ENCODE measurements at regions not wholly inside any gene's neighbourhood (a gene's known extent, or its start where the extent isn't known, plus 50 kb on each side); places are given as distances from the start of the nearest gene placed in this dataset.

DNA sequence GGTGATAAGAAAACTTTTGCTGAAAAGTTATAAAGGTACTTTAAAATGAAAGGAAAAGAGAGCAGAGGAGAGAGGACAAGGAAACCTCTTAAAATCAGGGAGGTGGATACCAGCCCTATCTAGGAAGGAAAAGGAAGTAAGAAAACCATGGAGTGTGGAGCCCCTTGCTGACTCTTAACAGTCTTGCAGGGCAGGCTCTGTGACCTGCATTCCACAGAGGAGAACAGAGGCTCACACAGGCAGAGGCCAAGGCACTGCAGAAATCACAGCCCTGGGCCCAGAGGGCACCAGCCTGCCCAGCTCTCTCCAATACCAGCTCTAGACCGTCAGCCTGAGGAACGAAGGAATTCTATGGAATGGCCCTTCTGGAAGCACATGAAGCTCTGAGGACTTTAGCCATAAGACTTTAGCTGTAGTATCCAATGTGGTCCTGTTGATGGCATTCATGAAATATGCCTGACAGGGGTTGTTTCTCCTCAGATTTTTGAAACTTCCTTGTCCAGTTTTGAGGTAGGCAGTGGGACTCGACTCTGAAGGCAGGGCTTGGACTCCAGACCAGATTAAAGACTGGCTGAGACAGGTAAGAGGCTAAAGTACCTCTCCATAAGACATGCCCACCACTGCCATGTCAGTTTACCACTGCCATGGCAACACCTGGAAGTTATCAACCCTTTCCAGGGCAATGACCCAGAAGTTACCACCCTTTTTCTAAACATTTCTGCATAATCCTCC is 216.3 kb downstream of the ANAPC1 start:
- TF ChIP-seq, protein P1, sequence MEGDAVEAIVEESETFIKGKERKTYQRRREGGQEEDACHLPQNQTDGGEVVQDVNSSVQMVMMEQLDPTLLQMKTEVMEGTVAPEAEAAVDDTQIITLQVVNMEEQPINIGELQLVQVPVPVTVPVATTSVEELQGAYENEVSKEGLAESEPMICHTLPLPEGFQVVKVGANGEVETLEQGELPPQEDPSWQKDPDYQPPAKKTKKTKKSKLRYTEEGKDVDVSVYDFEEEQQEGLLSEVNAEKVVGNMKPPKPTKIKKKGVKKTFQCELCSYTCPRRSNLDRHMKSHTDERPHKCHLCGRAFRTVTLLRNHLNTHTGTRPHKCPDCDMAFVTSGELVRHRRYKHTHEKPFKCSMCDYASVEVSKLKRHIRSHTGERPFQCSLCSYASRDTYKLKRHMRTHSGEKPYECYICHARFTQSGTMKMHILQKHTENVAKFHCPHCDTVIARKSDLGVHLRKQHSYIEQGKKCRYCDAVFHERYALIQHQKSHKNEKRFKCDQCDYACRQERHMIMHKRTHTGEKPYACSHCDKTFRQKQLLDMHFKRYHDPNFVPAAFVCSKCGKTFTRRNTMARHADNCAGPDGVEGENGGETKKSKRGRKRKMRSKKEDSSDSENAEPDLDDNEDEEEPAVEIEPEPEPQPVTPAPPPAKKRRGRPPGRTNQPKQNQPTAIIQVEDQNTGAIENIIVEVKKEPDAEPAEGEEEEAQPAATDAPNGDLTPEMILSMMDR (IDR thresholded peaks at IDR 0.05; ENCODE audit: control extremely low read depth, extremely low read depth): peak; percentile 8
- 61 to 86% methylated on average over 3 of the region's 3 CpGs for WGBS, 2 donors
- H3K9me3 ChIP-seq (ENCODE audit: control insufficient read depth in 4 of 4, insufficient read depth in 3 of 4, low read length in 3 of 4): no peaks in the 10 kb centered on the region
- H3K27ac ChIP-seq (ENCODE audit: low read depth in 1 of 2, low read length in 1 of 2): no peak overlapping the region
- no peaks in the 10 kb centered on the region for H3K27me3 ChIP-seq (ENCODE audit: control insufficient read depth in 3 of 3, insufficient read depth in 3 of 3, low read length in 2 of 3)
- no peak overlapping the region for H3K9ac ChIP-seq (ENCODE audit: insufficient read depth in 1 of 2, low read length in 2 of 2)
- ATAC-seq (ENCODE audit: insufficient read depth, low FRiP score): peak; percentile 79
- no peaks in the 10 kb centered on the region for H3K36me3 ChIP-seq (ENCODE audit: control insufficient read depth in 4 of 4, insufficient read depth in 4 of 4, low read length in 4 of 4)
- H3K4me3 ChIP-seq: no peak overlapping the region
- peak in 1 of 3 donors; percentile 53 for DNase-seq
- H3K4me1 ChIP-seq (ENCODE audit: control insufficient read depth in 5 of 5, insufficient read depth in 5 of 5, low read length in 5 of 5): peaks cover 0 to 12% (median 0%) of the 10 kb centered on the region in 5 donors

DNA sequence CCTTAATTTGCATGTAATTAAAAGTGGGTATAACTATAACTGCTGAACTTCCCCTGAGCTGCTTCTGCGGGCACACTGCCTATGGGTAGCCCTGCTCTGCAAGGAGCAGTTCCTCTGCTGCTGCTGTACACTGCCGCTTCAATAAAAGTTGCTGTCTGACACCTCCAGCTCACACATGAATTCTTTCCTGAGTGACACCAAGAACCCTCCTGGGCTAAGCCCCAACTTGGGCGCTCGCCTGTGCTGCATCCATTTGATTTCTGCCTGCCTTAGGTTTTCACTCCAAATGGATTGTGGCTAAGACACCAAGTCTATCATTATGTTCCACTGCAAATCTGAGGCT is 215.7 kb downstream of the ANAPC1 start:
- ATAC-seq (ENCODE audit: insufficient read depth, low FRiP score) (no peak), DNase-seq (no peak)
- Histone ChIP-seq H3K9ac (ENCODE audit: insufficient read depth in 1 of 2, low read length in 2 of 2) (no peak overlapping the region), H3K4me3 (no peak overlapping the region), H3K9me3 (ENCODE audit: control insufficient read depth in 4 of 4, insufficient read depth in 3 of 4, low read length in 3 of 4) (no peaks in the 10 kb centered on the region), H3K27me3 (ENCODE audit: control insufficient read depth in 3 of 3, insufficient read depth in 3 of 3, low read length in 2 of 3) (no peaks in the 10 kb centered on the region), H3K4me1 (ENCODE audit: control insufficient read depth in 5 of 5, insufficient read depth in 5 of 5, low read length in 5 of 5) (peaks cover 0 to 7% (median 0%) of the 10 kb centered on the region in 5 donors), H3K27ac (ENCODE audit: low read depth in 1 of 2, low read length in 1 of 2) (no peak overlapping the region), H3K36me3 (ENCODE audit: control insufficient read depth in 4 of 4, insufficient read depth in 4 of 4, low read length in 4 of 4) (no peaks in the 10 kb centered on the region)
- 97 to 98% methylated on average over 4 of the region's 4 CpGs for WGBS, 2 donors
- TF ChIP-seq, protein P1 (IDR thresholded peaks at IDR 0.05; ENCODE audit: control extremely low read depth, extremely low read depth): no peak

DNA sequence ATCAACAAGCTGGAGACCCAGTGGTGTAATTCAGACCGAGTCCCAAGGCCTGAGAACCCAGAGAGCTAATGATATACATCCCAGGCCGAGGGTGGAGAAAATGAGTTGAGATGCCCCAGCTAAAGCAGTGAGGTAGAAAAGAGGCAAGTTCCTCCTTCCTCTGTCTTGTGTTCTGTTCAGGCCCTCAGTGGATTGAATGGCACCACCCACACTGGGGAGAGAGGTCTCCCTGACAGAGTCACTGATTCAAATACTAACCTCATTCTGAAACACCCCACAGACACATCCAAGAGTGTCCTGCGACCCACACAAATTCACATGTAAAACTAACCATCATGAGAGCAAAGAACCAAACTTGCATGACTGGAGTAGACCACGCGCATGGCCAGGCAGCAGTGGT is 215.3 kb downstream of the ANAPC1 start:
- WGBS, 2 donors: 95% methylated on average over 5 of the region's 5 CpGs

More for the DNA sequence above, 215.3 kb downstream of the ANAPC1 start:
- no peaks in the 10 kb centered on the region for H3K9me3 ChIP-seq (ENCODE audit: control insufficient read depth in 4 of 4, insufficient read depth in 3 of 4, low read length in 3 of 4)
- TF ChIP-seq, protein P1 (IDR thresholded peaks at IDR 0.05; ENCODE audit: control extremely low read depth, extremely low read depth): no peak
- ATAC-seq (ENCODE audit: insufficient read depth, low FRiP score) (no peak), DNase-seq (no peak)
- H3K27ac ChIP-seq (ENCODE audit: low read depth in 1 of 2, low read length in 1 of 2): no peak overlapping the region
- H3K9ac ChIP-seq (ENCODE audit: insufficient read depth in 1 of 2, low read length in 2 of 2): no peak overlapping the region
- H3K4me1 ChIP-seq (ENCODE audit: control insufficient read depth in 5 of 5, insufficient read depth in 5 of 5, low read length in 5 of 5): peaks cover 0 to 7% (median 0%) of the 10 kb centered on the region in 5 donors
- H3K4me3 ChIP-seq: no peak overlapping the region
- H3K27me3 ChIP-seq (ENCODE audit: control insufficient read depth in 3 of 3, insufficient read depth in 3 of 3, low read length in 2 of 3): no peaks in the 10 kb centered on the region
- no peaks in the 10 kb centered on the region for H3K36me3 ChIP-seq (ENCODE audit: control insufficient read depth in 4 of 4, insufficient read depth in 4 of 4, low read length in 4 of 4)

Measured in lung (tissue), 11 donors.